SH-SY5Y (cell line): ENCODE measurements at regions not wholly inside any gene's neighbourhood (a gene's known extent, or its start where the extent isn't known, plus 50 kb on each side); places are given as distances from the start of the nearest gene placed in this dataset.

Experiments used
- GATA2 ChIP-seq: IDR thresholded peaks from 2 replicates; pipeline ENCODE4 v1.6.1; 2011; ENCODE audit warnings: mild to moderate bottlenecking, low read depth, low read length
- GATA3 ChIP-seq: IDR thresholded peaks from 2 replicates; pipeline ENCODE4 v1.6.1; 2011; ENCODE audit warnings: low read depth, mild to moderate bottlenecking, low read length, moderate library complexity

- TF ChIP-seq GATA2, result no peak
- no peak for TF ChIP-seq GATA3
These were observed 129.6 kb upstream of the CDKN3 start for GRCh38 chr14:54267172-54267571.
